ENCODE measurements at regions not wholly inside any gene's neighbourhood (a gene's known extent, or its start where the extent isn't known, plus 50 kb on each side); places are given as distances from the start of the nearest gene placed in this dataset.
"Not testable (repeated sequence)": the region's sequence is repeated elsewhere in the genome, so short reads cannot be mapped to it uniquely, and the experiment has no call there.

DNA sequence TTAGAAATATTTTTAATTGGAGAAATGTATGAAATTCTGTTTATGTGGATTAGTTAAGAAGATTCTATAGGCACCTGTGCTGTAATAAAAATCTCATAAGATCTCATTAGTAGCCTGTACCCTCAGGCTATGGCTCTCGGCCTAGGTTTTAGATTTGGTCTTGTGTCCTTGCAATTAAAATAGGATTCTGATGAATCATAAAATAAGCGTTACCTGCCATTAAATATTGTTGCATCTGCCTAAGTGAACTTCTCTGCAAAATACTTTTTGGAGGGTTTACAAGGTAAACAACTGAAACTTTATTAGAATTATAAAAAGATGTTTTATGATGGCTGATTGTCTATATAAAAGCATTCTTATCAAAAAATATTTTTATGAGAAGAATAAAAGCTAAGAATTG, 804.1 kb upstream of the ANO3 start:
- DNase-seq: no peak

DNA sequence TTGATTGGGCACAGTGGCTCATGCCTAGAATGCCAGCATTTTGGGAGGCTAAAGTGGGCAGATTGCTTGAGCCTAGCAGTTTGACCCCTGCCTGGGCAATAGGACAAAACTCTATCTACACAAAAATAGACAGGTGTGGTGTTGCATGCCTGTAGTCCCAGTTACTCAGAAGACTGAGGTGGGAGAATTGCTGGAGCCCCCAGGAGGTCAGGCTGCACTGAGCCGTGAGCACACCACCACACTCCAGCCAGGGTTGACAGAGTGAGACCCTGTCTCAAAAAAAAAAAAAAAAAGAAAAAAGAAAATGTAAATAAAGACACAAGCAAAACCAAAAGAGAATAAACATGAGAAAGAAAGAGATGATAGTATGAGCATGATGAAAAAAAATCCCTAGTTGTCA, 802.4 kb upstream of the ANO3 start:
- no peak for DNase-seq

DNA sequence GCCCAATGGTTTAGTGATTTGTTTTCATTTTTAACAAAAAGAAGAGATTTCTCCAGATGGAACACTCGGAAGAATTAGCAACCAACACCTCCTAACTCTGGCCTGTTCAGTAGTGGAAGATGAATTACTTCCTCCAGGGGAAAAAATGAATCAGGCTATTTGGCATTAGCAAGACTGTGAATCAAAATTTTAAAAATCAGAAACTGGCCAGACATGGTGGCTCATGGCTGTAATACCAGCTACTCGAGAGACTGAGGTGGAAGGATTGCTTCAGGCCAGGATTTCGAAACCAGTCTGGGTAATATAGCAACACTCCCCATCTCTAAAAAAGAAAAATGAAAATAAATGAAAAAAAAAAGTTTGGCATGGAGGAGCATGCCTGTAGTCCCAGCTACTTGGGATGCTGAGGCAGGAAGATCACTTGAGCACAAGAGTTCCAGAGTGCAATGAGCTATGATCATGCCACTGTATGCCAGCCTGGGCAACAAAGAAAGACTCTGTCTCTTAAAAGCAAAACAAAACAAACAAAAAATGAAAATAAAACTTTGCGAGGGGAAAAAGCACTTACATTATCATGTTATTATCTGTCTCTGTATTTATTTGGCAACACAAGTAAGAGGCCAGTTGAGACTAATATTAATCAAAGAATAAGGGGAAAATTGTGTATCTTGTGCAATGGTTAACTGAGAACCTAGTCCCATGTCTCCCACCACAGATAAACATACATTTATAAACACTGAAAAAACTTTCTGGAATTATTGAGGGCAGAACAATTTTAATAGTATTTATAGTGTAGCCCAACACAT, 796.3 kb upstream of the ANO3 start:
- no peak for DNase-seq

DNA sequence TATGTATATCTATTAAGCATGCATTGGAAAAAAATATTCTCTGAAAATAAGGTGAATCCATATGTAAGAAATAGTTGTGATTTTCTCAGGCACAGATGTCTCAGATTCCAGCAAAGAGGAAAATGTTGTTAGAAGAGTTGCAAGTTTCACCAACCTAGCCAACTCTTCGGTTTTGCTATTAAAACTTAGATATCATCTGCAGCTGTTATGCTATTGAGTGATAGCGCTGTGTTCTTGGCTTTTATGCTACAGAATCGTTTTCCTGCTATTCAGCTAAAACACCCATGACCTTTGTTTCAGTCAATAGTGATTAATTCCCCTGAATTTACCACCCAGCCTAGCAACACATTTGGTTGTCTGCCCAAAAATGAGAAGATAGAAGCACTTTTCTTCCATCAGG, 795.6 kb upstream of the ANO3 start:
- no peak for DNase-seq

DNA sequence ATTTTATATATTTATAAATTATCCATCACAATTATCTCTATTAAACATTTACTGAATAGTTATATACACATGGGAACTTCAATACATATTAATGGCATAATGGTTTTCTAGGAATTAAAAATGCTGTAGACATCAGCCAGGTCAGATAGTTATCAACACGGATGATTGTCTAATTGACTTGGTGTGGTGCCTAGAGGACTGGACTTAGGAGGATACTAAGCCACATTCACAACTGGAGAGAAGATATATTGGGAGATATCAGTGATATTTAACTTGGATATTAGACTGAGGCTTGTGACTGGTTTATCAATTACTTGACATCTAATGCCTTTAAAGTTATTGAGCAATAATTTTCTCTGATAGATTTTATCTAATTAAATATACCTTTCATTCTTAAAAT, 794.5 kb upstream of the ANO3 start:
- DNase-seq: no peak

DNA sequence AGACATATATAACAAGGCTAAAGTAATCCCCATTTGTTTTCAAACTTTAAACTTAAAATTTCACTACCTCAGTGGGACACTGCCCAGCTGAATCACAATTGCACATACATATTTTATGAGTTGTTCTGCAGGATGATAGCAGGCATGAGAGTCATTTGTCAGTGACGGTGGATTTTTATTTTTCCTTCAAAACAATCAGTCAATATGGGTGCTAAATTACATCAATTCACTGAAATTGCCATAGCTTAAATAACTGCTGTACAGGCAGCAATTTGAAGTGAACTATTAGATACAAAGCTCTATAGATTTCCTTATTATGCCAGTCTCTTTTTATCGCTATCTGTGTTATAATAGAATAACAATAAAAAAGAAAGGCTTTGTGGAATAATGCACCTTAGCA, 784.6 kb upstream of the ANO3 start:
- DNase-seq: no peak

DNA sequence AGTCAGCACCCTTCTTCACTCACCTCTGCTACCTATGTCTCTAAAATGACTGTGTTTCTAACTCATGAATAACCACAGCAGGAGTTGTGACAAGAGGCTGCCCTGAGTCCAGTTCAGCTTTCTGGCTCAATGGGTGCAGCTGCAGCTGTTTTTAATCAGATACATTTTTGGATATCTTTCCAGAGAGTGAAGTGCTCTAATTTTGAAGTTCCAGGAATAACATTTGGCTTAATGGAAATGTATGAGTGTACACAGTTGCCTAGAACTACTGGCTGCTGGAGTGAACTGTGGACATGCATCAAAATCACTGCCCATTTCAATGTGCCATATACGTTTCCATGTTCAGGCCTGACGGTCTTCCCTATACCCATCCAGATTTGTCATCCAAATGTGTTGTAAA, 769.5 kb upstream of the ANO3 start:
- no peak for DNase-seq

DNA sequence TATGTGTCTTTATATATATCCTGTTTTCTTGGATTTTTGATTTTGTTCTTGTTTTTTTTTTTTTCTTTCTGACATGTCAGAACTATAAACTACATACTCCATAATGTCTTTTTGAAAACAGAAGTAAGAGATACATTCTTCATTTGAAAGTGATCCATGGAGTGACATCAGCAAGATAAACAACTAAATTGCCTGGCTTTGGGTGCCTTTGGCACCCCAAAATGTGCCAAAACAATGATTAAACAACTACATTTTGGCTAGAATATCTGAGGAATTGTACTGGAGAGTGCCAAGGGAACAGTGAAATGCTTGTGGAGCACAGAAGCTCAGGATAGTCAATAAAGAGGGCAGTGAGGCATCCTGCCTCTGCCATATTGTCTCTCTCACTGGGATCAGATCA, 766.1 kb upstream of the ANO3 start:
- no peak for DNase-seq

DNA sequence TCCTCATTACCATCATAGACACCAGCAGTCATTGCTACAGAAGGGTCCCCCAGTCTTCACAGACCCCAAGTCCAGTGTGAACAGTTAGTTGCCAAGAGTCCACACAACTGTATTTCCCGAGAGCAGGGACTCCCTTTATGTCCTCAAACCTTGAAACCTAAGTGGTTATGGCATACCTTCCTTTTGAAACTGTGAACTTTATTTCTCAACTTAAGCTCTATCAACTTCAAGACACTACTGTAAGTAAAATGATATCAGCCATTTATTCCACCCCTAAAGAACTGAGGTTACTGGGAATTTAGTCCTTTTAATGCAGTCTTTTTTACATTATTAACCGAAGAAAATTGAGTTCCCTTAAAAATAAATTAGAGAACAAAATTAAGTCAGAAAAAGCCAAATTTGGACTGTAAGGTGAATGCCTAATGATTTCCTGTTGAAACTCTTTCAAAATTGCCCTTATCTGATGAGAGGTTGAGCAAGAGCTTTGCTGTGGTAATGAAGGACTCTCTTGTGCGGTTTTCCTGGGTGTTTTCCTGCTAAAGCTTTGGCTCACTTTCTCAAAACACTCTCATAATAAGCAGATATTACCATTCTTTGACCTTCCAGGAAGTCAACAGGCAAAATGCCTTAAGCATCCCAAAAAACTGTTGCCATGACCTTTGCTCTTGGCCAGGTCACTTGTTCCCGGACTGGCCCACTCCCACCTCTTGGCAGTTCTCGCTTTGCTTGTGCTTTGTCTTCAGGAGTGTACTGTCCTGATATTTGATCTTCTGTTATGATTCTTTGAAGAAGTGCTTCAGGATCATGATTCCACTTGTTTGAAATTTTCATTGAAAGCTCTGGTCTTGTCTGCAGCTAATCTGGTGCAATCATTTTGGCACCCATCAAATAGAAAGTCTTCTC, 765.4 kb upstream of the ANO3 start:
- no peak for DNase-seq

DNA sequence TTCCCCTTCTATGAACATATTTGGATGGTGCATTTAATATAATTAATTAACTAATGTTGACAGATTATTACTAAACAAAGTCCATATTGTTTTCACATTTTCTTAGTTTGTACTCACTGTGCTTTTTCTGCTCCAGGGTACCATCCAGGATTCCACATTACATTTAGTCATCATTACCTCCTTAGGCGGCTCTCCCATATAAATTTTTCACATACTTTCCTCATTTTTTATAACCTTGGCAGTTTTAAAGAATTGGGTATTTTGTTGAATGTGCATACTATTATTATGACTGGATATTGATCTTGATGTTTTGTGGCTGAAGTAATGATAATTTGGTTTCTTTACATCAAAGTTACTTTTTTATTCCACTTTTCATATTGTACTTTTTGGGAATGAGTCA, 755.6 kb upstream of the ANO3 start:
- DNase-seq: no peak

DNA sequence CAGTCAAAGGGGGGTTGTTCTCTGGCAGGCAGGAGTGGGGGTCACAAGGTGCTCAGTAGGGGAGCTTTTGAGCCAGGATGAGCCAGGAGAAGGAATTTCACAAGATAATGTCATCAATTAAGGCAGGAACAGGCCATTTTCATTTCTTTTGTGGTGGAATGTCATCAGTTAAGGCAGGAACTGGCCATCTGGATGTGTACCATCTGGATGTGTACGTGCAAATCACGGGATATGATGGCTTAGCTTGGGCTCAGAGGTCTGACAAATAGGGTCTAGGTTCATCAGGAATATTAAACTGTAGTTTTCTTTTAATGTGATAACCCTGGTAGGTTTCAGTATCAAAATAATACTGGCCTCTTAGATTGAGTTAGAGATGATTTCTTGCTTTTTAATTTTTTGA, 752.4 kb upstream of the ANO3 start:
- DNase-seq: not testable (repeated sequence)

DNA sequence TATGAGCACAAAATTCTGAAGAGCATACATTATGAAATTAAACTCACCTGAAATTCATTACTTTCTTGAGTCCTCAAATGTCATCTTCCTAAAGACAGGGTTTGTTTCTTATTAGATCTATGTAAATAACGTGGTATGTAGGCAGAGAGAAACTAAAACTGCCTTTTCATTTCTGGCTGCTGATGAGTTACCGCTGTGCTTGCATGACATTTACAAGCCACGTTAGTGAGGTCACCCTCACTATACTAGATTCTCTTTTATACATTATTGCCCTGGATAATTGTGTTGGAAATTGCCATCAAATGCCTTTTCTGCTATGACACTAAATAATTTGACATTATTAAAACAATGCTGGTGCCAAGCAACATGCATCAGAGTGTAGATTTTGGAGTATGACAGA, 748.3 kb upstream of the ANO3 start:
- no peak for DNase-seq

DNA sequence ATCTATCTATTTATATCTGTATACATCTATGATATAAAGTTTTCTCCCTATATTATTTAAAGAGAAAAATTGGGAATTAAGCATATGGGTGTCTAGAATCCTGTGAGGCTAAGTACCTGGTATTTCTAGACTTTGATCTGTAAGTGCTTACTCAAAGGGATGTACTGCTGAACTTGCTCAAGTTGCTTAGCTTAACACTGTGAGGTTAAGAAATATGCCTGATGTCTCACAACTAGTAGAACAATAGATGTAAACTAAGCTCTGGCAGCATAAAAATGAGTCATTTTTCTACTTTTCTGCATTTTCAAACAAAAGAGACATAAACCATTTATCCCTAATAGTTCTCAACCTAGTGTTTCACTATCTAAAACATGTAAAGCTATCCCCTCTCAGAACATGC, 744.4 kb upstream of the ANO3 start:
- DNase-seq: no peak

DNA sequence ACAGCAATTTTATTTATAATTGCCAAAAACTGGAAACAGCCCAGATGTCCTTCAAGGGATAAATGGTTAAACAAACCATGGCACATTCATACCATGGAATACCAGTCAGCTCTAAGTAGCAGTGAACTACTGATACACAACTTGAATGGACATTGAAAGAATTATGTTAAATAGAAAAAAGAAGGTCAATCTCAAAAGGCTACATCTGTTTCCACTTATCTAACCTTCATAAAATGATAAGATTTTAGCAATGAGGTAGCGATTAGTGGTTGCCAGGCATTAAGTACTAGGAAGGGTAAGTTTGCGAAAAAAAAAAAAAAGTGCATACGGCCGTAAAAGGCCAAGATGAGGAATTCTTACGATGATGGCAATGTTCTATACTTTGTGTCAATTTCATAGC, 738.7 kb upstream of the ANO3 start:
- DNase-seq: no peak

DNA sequence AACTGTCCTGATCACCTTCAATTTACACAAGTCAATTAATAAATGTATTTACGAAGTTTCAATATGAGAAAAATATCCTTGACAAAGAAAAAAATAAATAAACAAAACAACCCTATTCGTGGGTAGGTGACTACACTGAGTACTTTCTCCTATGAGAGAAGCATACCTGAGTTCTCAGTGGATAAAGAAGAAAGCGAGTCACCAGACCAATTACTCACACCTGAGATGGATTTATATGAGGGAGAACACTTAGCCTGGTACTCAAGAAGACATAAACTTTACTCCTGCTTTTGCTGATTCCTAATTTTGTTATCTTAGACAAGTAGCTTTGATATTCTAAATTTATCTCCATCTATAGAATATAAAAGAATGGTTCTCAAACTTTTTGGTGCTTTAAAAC, 735.2 kb upstream of the ANO3 start:
- DNase-seq: no peak

DNA sequence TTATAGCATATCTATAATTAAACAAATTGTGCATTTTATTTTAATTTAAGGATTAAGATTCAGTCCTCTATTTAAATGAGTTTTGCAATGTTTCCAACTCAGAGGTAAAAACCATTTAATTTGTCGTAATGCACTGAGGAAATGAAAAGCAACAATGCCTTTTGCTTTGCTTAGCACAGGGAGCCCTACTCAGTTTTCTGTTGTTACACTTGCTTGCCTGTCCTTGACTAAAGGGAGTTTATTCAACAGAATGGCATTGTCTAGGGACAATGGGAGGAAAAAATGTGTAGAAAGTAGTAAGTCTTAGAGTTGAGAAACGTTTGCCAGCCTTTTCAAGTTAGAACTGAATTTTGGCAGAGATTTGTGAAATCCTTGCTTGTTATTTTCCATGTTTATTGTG, 734.2 kb upstream of the ANO3 start:
- no peak for DNase-seq

DNA sequence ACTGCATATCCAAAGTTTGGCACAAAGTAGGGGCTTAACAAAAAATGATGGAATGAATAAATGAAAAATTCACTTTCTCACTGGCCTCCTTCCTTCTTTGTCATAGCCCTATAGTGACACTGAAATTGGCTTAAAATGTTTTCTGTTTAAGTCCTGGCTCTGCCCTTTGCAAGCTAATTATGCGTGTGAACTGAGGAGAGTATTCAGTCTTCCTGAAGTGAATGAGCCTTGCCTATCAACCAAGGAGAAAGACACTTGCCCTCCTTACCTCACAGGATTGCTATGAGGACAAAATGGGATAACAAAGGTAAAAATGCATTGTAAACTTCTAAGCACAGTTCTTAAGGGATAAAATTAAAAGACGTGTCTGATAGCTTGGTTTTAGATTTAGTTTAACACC, 729.8 kb upstream of the ANO3 start:
- no peak for DNase-seq

DNA sequence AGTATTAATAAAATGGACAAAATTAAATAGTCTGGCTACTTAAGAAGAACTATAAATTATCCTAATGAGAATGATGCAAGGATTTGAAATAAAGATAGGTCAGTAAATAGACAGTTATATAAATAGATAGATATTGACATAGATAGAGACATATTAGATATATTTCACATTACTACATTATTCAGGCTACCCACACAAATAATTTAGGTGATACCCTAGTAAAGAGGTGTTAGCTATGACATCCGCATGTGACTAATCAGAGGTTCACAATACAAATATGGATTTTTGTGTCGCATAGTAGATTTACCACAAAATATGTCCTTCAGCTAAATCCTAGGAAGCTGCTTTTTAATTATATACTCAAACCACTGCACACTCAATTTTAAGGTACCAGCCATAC, 729.0 kb upstream of the ANO3 start:
- no peak for DNase-seq

DNA sequence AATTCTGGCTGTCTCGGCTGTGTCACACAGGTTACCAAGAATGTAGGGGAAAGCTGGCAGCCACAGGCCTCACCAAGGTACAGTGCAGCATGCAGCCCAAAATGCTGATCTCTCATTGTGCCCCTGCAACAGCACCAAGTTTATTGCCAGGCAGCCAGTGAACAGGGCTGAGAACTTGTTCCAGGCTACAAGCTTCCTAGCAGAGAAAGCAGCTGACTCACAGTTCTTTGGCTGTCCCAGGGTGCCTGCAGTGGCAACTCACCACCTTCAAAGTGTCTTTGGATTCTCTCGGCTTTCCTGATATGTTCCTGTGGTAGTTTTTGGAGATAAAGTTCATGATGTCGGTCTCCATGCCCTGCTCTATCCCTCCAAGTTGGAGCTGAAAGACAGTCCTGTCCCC, 719.1 kb upstream of the ANO3 start:
- DNase-seq: no peak

DNA sequence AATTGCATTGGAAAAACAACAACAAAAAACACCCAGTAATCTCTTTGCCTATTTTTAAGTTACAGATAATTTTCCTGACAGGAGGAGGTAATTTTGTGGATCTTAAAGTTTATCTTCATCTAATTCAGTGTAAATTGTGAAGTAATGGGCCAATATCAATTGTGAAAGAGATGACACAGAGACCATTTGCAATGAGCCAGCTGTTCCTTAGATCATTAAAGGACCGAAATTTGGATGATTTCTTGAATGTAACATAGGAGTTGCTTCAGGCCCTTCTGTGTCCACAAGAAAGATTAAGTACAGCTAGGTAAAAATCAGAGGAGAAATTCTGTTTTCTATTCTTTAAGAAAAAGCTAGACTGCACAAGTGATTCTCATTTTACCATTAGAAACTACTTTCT, 718.5 kb upstream of the ANO3 start:
- no peak for DNase-seq

DNA sequence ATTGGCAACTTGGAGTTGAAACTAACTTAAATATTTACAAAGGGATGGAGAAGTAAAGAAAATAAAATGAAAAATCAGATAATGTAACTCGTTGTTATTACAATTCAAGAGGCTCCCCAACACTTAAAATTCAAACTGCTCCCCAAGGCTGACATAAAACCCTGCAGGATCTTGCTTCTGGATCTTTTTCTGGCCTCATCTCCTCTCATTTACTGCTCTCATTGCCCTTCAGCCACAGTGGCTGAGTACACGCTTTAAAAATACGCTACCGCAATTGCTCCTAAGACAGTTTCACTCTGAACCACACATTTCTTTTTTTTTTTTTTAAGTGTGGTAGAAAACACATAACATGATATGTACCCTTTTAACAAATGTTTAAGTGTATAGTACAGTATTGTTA, 718.1 kb upstream of the ANO3 start:
- no peak for DNase-seq

DNA sequence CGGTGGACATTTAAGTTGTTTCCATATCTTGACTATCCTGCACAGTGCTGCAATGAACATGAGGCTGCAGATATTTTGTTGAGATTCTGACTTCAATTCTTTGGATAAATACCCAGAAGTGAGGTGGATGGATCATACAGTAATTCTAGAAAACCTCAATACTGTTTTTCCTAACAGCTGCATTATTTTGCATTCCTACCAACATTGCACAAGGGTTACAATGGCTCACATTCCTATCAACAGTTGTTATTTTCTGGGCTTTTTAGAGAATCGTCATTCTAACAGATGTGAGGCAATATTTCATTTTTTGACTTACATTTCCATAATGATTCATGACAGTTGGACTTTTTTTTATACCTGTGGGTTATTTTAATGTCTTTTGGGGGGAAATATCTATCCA, 716.9 kb upstream of the ANO3 start:
- no peak for DNase-seq

DNA sequence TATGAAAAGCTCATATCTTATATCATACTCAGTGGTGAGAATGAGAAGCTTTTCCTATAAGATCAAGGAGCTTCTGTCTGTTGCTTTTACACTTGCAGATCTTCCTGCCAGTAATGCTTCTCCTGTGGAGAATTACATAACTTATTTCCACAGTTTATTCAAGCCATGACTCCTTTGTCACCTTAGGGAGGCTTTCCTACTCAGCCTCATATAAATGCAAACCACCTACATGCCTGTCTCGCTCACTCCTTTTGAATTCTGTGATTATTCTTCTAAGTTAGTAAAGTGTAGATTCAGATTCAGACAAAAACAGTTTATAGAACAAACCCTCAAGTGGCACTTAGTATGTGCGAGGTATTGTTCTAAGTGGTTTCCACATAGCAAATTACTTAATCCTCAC, 716.1 kb upstream of the ANO3 start:
- no peak for DNase-seq

DNA sequence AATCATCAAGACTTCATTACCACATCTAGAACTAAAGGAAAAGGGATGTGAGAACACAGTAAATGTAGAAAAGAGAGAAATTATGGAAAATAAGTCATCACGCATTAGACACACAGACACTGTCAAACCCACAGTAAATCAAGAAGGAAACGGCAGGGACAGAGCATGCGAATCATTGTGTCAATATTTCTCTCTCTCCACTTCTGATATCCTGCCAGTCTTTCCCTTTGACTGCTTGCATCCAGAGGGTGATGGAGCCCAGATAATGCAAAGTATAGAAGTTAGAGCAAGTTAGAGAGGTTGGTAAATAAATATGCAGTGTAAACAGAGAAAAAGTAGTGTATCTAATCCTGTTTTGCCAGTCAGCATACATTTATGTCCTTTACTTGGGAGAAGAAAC, 706.8 kb upstream of the ANO3 start:
- no peak for DNase-seq

DNA sequence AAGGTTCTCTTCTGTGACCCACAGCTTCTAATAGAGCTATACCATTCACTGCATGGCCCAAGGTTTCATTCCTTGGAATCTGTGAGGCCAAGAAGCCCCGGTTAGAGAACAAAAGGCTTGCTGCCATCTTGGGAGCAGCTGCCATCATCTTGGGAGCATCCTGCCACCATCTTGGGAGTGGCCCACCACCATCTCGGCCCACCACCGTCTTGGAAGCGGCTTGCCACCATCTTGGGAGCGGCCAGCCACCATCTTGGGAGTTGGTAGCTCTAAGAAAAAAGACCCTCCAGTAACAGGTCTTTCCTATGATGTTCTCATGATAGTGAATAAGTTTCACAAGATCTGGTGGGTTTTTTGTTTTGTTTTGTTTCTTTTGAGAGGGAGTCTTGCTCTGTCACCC, 703.9 kb upstream of the ANO3 start:
- no peak for DNase-seq

Data from NCI-H2171 treated with DMSO at 0.1 percent for 48 hours (cell line).